Astrocyte of the hippocampus (primary cell): ENCODE measurements at regions not wholly inside any gene's neighbourhood (a gene's known extent, or its start where the extent isn't known, plus 50 kb on each side); places are given as distances from the start of the nearest gene placed in this dataset.
A peak's percentile ranks its signal among the peaks of the same experiment; 100 is the strongest.

Experiments used
- DNase-seq: peaks from one replicate; pipeline ENCODE4 v3.0.0; 2011; ENCODE audit warnings: low read depth, low spot score

DNA sequence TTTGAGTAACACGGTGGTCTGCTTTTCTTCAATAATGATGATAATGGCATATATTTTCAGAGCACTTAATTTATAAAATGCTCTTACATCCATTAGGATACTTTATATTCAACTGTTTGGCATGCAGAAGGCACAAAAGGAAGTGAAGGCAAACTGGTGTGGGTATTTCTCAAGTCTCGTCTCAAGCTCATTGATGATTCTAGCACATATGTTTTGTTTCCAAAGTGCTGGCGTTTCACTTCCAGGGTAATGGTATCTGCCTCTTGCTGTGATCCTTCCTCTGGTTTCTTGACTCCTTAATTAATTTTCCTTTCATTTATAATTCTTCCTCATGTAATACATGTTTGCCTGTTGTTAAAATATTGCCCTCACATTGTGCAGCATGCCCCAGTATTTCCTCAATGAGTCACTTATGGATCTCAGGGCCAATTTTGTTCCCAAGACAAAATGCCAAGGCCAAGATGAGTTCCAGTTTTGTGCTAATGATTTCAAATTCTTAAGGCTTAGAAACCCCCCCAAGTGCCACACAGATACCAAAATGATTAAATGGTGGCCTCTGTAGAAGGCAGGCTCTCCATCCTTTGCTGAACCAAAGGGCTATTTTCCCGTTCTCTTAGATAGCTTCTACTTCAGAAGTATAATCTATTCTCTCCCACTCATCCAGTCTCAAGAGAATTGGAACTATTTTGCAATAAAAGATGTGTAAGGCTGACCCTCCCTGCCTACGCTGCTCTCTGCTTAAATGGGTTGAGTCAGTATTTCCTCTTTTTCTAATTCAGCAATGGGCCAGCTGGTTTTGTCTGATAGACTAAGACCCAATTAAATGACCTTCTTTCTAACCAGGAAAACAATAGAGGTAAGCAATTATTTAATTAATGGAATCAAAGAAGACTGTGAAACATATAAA is 171.2 kb downstream of the ZNF365 start:
- DNase-seq = no peak

DNA sequence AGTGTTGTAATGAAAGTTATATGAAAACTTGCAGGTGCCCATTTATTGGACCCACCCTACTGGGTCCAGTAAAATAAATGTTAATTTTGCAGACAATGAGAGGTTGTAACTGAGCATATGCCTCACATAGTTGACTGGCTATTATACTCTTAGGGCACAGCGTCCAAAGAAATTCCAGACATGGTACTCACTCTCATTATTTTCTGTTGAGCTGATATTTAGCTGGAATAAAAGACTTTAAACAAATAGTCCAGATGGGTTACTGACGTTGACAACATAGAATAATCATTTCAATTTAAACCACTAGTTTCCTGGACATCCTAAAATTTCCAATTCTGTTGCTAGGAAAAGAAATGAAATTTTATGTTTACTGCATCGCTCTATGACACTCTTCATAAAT is 174.5 kb downstream of the ZNF365 start:
- peak; percentile 32 for DNase-seq

DNA sequence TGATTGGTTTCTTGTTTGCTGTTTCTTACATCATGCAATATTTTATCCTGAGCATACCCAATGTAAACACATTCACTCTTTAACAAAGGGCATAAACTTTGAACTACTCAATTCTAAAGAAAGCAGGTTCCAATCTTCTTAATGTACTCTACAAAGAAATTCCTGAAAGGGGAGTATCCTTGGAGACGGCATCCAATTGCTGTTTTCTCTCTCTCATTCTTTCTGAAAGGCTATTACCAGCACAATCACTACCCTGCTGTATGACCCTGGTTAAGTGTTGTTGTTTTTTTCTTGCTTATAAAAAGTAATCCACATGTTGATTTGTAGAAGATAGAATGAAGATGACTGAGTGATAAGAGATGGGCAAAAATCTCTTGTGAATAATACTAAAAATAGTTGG is 176.0 kb downstream of the ZNF365 start:
- no peak for DNase-seq

DNA sequence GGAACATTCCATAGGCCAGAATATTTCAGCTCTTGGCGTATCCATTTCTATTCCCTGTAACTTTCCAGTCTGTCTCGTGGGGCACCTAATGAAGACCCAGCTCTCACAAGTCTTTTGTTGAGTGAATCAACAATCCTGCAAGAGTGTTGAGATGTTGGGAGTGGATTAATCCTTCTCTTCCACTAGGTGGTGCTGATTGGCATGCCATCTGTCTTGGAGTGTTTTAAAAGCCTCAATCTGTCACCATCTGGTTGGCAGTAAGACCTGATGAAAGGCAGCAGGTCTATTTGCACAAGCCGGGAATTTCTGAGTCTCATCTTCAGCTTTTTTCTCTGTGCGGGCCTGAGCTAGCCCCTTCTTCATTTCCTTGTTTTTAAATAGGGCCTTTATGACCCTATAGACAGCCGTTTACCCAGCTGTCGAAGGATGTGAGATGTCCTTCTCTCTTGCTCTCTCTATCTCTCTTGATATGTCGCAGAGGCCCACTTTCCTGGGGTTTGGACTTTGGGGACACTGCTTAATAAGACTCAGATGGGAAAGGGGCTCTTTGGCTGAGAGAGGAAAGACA is 180.5 kb downstream of the ZNF365 start:
- DNase-seq = peak; percentile 63

DNA sequence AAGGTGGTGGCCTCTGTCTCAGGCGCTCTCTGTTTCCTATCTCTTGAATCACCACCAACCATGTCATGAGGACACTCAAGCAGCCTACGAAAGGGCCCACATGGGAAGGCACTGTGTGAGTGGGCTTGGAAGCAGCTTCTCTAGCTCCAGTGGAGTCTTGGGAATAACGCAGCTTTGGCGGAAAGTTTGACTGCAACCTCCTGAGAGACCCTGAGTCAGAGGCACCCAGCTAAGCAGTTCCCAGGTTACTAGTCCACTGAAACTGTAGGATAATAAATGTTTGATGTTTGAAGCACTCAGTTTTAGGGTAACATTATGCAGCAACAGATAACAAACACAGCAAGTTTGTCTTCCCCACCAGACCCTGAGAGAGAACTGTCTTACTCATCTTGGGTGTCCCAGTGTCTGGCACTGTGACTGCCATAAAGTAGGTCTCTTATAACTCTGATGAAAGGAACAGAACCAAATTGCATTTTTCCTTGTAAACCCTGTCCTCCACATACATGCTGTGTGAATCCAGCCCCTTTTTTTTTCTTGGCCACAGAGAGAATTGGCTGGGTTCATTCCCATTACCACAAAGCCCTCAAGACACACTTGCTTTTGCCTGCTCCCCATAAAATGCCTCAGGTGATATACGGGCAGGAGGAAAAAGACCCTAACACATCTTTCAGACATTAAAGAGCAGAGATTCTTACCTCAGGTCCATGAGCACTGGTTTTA is 185.5 kb downstream of the ZNF365 start:
- DNase-seq = peak; percentile 45

DNA sequence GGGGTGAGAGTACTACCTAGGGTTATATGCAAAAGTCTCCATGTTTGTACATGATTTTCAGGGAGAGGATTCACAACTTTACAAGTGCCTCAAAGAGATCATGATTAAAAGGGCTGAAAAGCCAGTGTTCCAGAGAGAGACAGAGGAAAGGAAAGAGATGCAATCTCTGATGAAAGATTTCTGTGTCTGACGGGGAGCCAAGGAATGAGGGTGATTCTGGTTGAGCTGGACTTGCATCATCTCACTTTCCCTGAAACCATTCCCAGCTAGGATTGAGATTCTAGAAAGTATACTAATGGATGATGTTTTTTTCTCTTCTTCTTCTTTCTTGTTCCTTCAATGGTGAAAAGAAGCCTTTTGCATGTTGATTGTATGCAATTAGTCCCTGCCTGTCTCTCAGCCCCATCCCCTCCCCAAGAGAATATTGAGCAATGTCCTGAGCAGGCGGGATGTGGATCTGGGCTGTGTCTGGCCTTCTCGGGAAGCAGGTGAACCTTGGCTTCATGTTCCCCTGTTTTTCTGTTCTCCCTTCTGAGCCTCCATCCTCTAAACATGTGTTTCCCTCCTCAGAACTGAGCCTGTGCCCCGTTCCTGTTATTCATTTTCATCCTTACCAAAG is 186.1 kb downstream of the ZNF365 start:
- DNase-seq = peak; percentile 23

DNA sequence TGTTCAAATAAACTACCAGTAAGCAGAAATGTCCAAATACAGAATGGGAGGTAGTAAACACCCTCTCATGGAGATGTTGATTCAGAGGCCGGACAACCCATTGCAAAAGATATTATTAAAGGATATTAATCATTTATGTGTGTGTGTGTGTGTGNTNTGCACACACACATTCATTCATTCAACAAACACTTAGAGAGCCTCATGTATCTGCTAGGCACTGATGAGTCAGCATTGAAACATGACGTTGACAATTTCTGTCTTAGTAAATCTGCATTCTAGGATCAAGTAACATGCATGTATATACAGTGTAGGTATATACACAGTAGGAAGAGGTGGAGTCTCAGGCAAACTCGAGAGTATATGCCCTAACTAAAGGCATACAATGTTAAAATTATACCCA is 187.0 kb downstream of the ZNF365 start:
- DNase-seq = no peak

DNA sequence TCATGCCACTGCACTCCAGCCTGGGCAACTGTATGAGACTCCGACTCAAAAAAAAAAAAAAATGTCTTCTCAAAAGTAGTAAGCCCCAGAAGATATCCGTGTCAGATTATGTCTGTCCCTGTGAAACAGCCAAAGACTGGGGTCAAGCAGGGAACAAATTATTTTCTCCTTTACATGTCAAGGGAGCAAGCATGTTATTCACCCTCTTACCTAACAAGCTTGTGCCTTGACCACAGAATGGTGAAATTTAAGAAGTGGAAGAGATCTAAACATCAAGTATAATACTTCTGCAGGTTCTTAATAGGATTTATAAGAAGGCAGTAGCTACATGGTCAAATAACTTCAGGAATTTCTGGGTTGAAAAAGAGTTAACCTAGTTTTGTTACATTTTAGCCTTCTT is 187.9 kb downstream of the ZNF365 start:
- DNase-seq = no peak

DNA sequence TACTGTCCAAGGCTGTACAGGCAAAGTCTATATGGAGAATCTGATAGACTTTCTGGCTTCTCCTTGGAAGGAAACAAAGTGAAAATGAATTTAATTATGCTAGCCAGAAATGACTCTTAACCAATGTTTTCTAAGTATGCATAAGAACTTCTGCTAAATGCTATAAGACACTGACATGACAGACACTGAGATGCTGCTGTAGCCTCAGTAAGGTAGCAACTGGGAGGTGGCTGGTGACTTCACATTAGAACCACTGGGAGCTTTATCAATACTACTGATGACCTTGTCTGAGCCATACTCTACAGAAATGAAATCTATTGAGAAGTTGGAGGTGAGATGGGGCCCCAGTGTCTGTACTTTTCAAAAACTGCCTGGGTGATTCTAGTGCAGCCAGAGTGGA is 188.6 kb downstream of the ZNF365 start:
- DNase-seq = no peak

DNA sequence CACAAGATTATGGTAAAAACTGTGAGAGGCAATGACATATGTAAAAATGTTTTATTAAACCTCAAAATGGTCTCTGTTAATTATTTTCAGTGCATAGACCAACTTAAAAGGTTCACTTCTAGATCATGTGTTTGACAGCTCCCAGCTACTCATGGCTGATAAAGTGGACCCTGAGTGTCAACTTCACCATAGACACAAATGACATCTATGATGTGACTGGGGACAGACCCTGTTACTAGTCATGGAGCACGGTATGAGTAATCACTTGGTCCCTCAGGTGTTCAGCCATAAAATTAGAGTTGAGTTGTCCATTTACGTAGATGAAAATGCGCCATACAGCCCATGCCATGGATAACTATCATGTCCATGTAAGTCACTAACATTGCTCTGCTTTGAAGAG is 199.8 kb downstream of the ZNF365 start:
- DNase-seq = no peak

DNA sequence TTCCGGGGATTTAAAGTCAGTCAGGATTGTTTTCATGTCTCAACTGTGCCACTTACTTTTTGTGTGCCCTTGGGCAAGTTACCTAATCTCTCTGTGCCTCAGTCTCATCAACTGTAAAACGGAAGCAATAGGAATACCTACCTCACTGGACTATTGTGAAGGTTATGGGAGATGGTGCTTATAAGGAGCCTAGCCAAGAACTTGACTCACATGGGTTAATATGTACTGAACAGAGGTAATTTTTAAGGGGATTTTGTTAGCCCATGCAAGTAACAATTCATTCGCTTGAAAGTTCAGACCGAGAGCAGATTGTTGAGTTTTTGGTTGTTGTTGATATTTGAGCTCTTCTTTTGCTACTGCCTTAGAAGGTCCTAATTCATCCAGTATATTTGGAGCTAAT is 202.9 kb downstream of the ZNF365 start:
- no peak for DNase-seq

DNA sequence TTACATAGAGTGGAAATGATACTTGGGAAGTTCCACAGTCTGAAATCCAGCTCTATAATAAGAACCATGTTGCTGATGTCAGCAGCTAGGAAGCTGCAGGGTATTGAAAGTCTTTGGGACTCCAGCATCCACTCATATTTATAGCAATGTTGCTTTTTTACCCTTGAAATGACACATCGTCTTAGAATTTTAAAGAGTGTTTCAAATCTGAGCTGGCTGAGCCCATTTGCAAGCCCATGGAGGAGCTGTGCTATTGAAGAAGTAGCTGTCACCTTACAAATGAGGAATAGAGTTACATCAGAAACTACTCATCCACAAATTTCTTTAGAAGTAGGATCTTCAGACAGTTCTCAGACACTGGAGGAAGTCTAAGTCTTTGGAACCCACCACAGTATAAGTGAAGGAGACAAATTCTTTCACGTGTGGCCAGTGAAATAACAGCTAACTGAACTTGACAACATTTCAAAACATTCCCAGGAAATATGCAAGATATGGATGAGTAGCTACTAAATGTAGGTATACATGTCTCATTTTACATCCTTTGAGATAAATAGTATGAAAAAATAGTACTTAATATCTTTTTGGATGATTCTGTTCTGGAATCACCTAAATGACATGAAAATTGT is 203.6 kb downstream of the ZNF365 start:
- peak; percentile 51 for DNase-seq

DNA sequence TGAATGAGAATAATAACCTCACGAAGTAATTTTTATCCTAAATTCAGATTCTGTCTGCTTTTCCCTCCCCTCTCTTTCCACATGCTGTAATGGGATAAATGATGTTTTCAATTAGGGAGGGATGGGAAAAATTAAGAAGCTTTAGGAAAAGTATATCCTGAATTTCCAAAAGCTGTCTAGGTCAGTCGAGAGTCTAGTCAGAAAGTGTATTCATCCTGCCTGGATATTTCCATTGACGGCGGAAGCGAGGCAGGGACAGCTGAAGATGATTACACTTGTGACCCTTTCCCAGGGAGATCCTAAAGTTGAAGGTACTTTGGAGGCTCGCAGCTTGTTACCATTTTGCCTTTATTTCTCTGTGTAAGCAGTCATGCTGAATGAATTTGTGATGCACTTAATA is 204.1 kb downstream of the ZNF365 start:
- no peak for DNase-seq

DNA sequence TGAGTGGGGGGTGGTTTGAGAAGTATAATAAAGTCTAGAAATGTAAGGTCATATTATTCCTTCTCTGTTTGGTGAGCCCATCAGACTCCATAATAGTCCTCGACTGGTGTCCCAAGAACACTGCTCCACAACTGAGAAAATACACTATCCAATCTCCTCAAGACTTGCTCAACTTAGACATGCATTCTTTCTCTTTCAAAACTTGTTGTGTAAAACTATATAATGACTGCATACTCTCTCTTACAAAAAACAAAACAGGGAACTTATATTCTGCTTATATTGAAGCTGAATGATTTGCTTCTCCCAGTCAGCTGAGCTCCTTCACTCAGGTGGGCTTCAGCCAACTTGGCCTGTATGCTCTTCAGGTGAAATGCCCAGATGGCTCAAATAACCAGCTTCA is 204.7 kb downstream of the ZNF365 start:
- DNase-seq = no peak

DNA sequence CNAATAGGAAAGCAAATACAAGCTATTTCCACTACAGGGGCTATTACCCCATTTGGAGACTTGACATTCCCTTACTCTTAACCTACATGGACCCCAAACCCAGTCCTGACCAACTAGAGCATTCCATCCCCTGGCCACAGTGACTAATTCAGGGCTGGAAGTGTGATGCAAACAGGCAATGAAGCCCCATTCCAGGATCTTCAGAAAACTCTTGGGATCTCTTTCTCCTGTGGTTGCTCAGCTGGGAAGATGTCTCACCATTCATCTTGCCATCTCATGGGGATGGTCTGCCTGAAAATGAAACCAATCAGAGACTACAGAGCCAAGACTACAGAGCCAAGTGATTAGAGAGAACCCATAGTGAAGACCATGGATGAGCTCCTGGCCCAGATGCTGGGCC is 206.2 kb downstream of the ZNF365 start:
- no peak for DNase-seq

DNA sequence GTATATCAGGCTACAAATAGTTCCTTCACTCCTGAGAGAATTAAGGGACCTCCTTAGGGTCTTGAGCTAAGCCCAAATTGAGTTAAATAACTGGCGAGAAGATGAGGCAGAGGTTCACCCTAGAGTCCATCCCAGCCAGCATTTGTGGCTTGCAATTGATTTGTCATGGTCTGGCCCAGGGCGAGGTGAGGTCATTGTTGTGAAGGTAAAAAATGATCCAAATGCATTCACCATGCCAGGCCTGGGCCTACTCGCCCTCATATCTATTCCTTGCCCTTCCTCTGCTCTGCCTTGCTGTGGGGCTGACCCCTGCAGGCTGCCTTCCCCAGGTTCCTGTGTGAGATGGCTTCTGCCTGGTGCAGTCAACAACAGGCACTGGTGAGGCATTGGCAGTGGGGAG is 207.2 kb downstream of the ZNF365 start:
- DNase-seq = no peak

DNA sequence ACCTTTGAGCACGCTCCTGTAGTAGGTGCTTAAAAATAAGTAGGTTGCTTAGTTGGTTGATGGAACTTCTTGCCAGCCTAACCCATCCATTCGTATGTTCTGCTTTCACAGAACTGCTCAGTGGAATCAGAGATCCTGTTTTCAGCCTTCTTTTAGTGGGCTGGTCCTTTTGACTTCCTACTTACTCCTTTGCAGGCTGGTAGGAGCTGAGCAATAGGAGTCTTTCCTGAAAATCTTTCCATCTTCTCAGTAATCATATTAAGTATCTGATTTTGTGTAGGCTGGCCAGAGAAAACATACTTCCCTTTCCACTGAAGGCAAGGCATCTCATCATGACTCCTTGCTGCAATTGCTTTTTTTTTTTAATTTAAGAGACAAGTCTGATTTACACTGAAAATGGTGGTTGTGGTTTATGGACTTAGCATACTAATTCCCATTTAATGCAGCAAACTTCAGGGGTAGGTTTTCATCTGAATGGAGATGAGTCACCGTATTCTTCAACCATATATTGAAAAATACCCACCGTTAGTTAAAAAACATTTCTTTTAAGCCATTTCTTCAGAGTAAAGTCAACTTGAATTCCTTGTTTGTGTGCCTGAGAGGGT is 208.0 kb downstream of the ZNF365 start:
- peak; percentile 69 for DNase-seq

DNA sequence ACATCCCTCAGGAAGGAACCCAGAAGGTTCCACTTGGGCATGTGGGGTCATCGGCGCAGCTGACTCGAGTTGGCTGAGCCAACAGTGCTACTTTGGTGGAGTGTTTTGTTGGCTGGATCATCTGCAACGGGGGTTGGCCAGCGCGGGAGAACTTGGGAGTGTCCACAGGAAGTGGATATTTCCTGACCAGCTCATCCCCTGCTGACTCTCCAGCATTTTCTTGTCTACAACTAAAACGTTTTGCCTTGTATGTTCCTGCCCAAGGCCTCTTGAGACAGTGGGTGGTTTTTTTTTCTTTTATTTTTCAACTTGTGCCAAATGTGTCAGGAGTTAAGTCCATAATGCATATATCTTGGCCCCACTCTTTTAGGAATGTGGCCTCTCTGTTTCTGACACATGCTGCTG is 208.6 kb downstream of the ZNF365 start:
- DNase-seq = peak; percentile 76

DNA sequence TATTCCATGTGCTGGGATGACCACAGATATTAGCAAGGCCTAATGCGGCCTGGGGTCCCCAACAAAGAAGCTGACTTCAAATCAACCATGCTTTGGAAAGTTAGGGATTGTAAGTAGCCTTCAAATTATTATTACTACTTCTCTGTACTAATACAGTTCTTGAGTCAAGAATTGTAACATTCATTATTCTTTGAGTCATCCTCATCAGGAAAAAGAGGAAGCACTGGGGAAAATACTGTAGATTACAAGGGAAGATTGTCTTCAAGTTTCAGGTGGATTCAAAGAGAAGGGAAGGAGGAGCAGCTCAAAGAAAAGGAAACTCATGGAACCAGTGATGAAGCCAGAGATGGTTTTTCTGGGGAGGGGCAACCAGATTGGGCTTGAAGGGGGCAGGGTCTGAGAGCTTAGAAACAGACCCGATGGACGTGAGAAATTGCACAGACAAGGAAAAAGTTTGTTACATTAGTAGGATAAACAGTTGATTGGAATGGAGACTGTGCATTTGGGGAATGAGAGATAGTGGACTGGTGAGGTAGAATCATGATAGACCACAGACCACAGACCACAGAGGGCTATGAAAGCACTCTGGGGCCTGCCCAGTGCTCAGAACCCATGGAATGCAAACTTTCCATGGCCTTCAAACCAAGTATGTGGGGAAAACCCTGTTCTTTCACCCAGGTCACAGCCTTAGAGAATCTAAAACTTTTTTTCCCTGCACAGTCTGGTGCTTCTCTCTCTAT is 209.9 kb downstream of the ZNF365 start:
- DNase-seq = peak; percentile 97

DNA sequence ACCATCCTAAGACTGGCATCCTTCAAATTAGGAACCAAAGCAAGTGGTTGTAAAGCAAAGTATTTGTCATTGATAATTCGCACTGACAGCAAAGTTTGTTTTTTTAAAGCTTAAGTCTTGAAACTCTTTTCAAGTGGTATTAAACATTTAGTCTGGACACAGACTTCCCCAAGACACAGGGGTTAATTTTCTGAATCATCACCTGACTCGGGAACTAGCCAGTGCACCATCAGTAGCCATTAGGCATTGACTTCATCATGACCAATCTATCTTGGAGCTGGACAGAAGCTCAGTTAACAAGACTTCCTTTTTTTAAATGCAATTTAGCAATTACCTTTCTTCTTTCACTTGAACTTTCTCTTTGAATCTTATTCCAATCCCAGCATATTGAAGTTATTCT is 210.6 kb downstream of the ZNF365 start:
- peak; percentile 66 for DNase-seq
